ENCODE measurements at regions not wholly inside any gene's neighbourhood (a gene's known extent, or its start where the extent isn't known, plus 50 kb on each side); places are given as distances from the start of the nearest gene placed in this dataset.

DNA sequence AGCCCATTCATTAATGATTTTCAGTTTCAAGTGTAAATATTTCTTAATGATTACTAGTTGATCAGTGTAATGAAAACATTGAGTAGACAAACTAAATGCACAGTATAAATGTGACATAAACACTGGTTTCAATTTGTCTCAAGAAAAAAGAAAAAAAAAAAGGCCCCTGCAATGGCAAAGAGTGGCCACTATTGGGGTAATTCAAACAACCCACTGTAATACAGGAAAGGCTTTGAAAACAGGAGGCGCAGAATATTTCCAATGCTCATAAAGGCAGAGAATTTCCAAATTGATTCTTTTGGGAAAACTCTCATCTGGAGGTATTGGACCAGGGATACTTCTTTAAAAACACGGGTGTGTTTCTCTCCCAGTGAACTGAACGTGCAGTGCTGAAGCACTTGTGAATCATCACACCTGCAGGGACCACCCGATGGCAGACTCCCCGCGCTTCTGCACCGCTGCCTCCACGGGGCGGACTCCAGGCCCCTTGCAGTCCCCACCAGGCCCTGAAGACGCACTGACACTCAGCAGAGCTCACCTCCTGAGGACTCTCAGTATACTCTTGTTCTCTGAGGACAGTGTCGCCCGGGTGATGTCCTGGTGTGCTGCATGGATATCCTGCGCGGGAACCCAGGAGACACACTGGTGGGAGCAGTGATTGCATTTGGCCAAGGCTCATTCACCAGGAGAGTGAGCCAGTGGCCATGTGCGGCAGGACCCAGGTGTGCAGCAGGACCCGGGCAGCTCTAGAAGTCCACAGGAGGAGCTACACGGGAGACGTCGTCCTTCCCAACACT lies 227.6 kb upstream of the IRX4 start:
- Histone ChIP-seq H3K27ac (no peak overlapping the region), H3K36me3 (replicated peaks in 1 of 2; ENCODE audit: insufficient read depth in 1 of 2, low read depth in 2 of 2) (no peaks in the 10 kb centered on the region), H3K4me1 (peaks cover 9% of the 10 kb centered on the region), H3K27me3 (no peaks in the 10 kb centered on the region), H3K9me3 (no peaks in the 10 kb centered on the region), H3K4me3 (no peak overlapping the region)
- ATAC-seq (no peak), DNase-seq (no peak)
- 56 to 68% methylated on average over 15 to 19 of the region's 19 CpGs for WGBS, 2 donors
- TF ChIP-seq, protein P1, sequence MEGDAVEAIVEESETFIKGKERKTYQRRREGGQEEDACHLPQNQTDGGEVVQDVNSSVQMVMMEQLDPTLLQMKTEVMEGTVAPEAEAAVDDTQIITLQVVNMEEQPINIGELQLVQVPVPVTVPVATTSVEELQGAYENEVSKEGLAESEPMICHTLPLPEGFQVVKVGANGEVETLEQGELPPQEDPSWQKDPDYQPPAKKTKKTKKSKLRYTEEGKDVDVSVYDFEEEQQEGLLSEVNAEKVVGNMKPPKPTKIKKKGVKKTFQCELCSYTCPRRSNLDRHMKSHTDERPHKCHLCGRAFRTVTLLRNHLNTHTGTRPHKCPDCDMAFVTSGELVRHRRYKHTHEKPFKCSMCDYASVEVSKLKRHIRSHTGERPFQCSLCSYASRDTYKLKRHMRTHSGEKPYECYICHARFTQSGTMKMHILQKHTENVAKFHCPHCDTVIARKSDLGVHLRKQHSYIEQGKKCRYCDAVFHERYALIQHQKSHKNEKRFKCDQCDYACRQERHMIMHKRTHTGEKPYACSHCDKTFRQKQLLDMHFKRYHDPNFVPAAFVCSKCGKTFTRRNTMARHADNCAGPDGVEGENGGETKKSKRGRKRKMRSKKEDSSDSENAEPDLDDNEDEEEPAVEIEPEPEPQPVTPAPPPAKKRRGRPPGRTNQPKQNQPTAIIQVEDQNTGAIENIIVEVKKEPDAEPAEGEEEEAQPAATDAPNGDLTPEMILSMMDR (IDR thresholded peaks at IDR 0.05) = no peak
- TF ChIP-seq POLR2A (IDR thresholded peaks at IDR 0.05) = no peak
- intact Hi-C loops (cut with DNase I) = no loop called here

- Histone ChIP-seq H3K4me3 (no peak overlapping the region), H3K27ac (no peak overlapping the region), H3K9me3 (no peaks in the 10 kb centered on the region), H3K36me3 (replicated peaks in 1 of 2; ENCODE audit: insufficient read depth in 1 of 2, low read depth in 2 of 2) (no peaks in the 10 kb centered on the region), H3K4me1 (peaks cover 9% of the 10 kb centered on the region), H3K27me3 (no peaks in the 10 kb centered on the region)
- DNase-seq (no peak), ATAC-seq (no peak)
- WGBS, 2 donors = 17 to 22% methylated on average over 5 of the region's 5 CpGs
- intact Hi-C loops (cut with DNase I) = no loop called here
- no peak for TF ChIP-seq POLR2A (IDR thresholded peaks at IDR 0.05)
Observed at GRCh38 chr5:2109566-2109965, 226.8 kb upstream of the IRX4 start.

DNA sequence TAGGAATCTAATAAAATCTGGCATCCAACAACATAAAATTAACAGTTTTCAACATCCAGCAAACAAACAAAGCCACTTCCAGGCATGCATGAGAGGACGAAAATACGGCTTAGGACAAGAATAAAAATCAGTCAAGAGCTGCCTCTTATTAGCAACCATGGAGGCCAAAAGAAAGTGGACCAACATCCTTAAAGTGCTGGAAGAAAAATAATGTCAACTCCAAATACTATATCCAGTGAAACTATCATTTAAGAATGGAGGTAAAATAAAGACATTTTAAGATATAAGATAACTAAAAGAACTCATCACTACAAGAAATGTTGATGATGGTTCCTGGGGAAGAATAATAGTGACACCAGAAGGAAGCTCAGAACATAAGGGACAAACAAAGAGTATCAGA lies 224.0 kb upstream of the IRX4 start:
- H3K27ac ChIP-seq = no peak overlapping the region
- H3K4me1 ChIP-seq = peaks cover 3% of the 10 kb centered on the region
- no peaks in the 10 kb centered on the region for H3K36me3 ChIP-seq (replicated peaks in 1 of 2; ENCODE audit: insufficient read depth in 1 of 2, low read depth in 2 of 2)
- ATAC-seq (no peak), DNase-seq (no peak)
- intact Hi-C loops (cut with DNase I) = no loop called here
- no peaks in the 10 kb centered on the region for H3K27me3 ChIP-seq
- WGBS, 2 donors = 65% methylated on average over 2 of the region's 2 CpGs
- TF ChIP-seq, protein P1 (IDR thresholded peaks at IDR 0.05) = no peak
- no peak for TF ChIP-seq POLR2A (IDR thresholded peaks at IDR 0.05)
- no peaks in the 10 kb centered on the region for H3K9me3 ChIP-seq
- no peak overlapping the region for H3K4me3 ChIP-seq

GRCh38 chr5:2105141-2105540 lies 222.4 kb upstream of the IRX4 start:
- intact Hi-C loops (cut with DNase I) = no loop called here
- Histone ChIP-seq H3K36me3 (replicated peaks in 1 of 2; ENCODE audit: insufficient read depth in 1 of 2, low read depth in 2 of 2) (no peaks in the 10 kb centered on the region), H3K4me1 (no peaks in the 10 kb centered on the region), H3K4me3 (no peak overlapping the region), H3K27me3 (no peaks in the 10 kb centered on the region), H3K9me3 (no peaks in the 10 kb centered on the region), H3K27ac (no peak overlapping the region)
- WGBS, 2 donors = 57 to 64% methylated on average over 2 to 12 of the region's 12 CpGs
- TF ChIP-seq, protein P1 (IDR thresholded peaks at IDR 0.05) = no peak
- no peak for TF ChIP-seq POLR2A (IDR thresholded peaks at IDR 0.05)
- ATAC-seq (no peak), DNase-seq (no peak)

DNA sequence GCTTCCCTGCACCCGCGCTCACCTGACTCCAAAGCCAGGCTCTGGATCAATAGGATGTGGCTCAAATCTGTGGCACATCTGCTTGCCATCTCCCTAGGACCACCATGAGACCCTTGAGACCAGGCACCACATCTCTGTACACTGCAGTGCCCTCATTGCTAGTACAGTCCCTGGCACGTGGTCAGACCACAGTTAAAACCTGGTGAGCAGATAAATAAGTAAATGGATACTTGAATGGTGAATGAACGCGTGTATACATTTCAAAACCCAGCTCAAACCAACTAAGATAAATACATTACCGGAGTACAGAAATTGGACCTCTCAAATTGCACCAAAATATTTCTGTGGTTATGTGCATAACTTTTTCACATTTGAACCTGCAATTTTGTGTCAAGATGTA lies 221.2 kb upstream of the IRX4 start:
- intact Hi-C loops (cut with DNase I) = no loop called here
- 47 to 53% methylated on average over 4 to 6 of the region's 6 CpGs for WGBS, 2 donors
- no peak for DNase-seq
- Histone ChIP-seq H3K27me3 (no peaks in the 10 kb centered on the region), H3K4me3 (no peak overlapping the region), H3K27ac (no peak overlapping the region), H3K4me1 (no peaks in the 10 kb centered on the region), H3K9me3 (no peaks in the 10 kb centered on the region), H3K36me3 (replicated peaks in 1 of 2; ENCODE audit: insufficient read depth in 1 of 2, low read depth in 2 of 2) (no peaks in the 10 kb centered on the region)
- no peak for TF ChIP-seq POLR2A (IDR thresholded peaks at IDR 0.05)
- TF ChIP-seq, protein P1 (IDR thresholded peaks at IDR 0.05) = no peak
- no peak for ATAC-seq

Data from body of pancreas (tissue), 4 donors.